HCT116 (cell line): ENCODE measurements at regions not wholly inside any gene's neighbourhood (a gene's known extent, or its start where the extent isn't known, plus 50 kb on each side); places are given as distances from the start of the nearest gene placed in this dataset.

Experiments used
- ATAC-seq: fragments of 200-7000 bp; cut with Tn5 transposase; 2 replicates; pipeline ENCODE4 v1.9.1; 2020; ENCODE audit warnings: mild to moderate bottlenecking, moderate library complexity
- BruUV-seq: library from RNA; stranded (reverse); fragments of 400-500 nt; replicated peaks from 2 replicates; lab custom pipeline; 2021; lab: Mats Ljungman, UMichigan
- CTCF ChIA-PET: fragments of 300-600 bp; sonication (Branson Sonifier 250); formaldehyde crosslinking; loops from one replicate; lab custom pipeline; 2021; ENCODE audit warnings: antibody characterized with exemption; lab: Charles Lee
- POLR2A ChIA-PET: fragments of 300-600, 350-600 bp; sonication (Branson Sonifier 250); formaldehyde crosslinking; loops from one replicate; lab custom pipeline; 2021; ENCODE audit warnings: antibody characterized with exemption; lab: Charles Lee
- RAD21 ChIA-PET, 2 experiments: fragments of 300-600 bp; sonication (Branson Sonifier 250); formaldehyde crosslinking; loops; one replicate each; lab custom pipeline; 2023; ENCODE audit warnings: low total read pairs in 2 of 2; ENCODE audit not compliant: uncharacterized antibody in 2 of 2, unreplicated experiment in 2 of 2, low non-redundant PET in 1 of 2; lab: Charles Lee
- DNase-seq: peaks from one replicate; pipeline ENCODE4 v3.0.0-alpha.2; 2010; ENCODE audit warnings: low read depth, low spot score
- H2AFZ ChIP-seq: fragments of 200-600 bp; shearing (Covaris generic), sonication (generic); 2 replicates; pipeline ENCODE4 v1.6.1; 2017; ENCODE audit warnings: low read depth, mixed run types, mixed read lengths, antibody characterized with exemption, low read length; ENCODE audit not compliant: poor library complexity, severe bottlenecking
- H3K27ac ChIP-seq: 2 replicates; pipeline ENCODE4 v1.5.1; 2012; ENCODE audit warnings: low read depth, low read length
- H3K27me3 ChIP-seq: fragments of 200-600 bp; sonication (generic); 2 replicates; pipeline ENCODE4 v1.6.1; 2016; ENCODE audit warnings: mixed run types, low read length, mixed read lengths; ENCODE audit not compliant: insufficient read depth
- H3K36me3 ChIP-seq, 2 experiments: fragments of 200-500 bp in 1 of 2; fragments of 200-600 bp in 1 of 2; sonication (Bioruptor generic) in 1 of 2; sonication (generic) in 1 of 2; 2 replicates each; pipeline versions ENCODE4 v1.5.1 to v1.6.1; 2014 to 2016; ENCODE audit warnings: low read length in 2 of 2, inconsistent platforms in 1 of 2, mixed read lengths in 1 of 2, mixed run types in 1 of 2; ENCODE audit not compliant: insufficient read depth in 2 of 2, control insufficient read depth in 1 of 2
- H3K4me1 ChIP-seq, 2 experiments: fragments of 200-600 bp in 1 of 2; sonication (generic) in 1 of 2; 2 replicates each; pipeline versions ENCODE4 v1.5.1 to v1.6.1; 2012 to 2017; ENCODE audit warnings: low read length in 2 of 2, inconsistent platforms in 1 of 2, mild to moderate bottlenecking in 1 of 2, mixed read lengths in 1 of 2, mixed run types in 1 of 2, moderate library complexity in 1 of 2; ENCODE audit not compliant: insufficient read depth in 2 of 2, control insufficient read depth in 1 of 2
- H3K4me2 ChIP-seq: fragments of 200-600 bp; sonication (generic); 2 replicates; pipeline ENCODE4 v1.6.1; 2017; ENCODE audit warnings: mixed run types, low read length, mixed read lengths
- H3K4me3 ChIP-seq, 2 experiments: fragments of 200-600 bp in 1 of 2; sonication (generic) in 1 of 2; replicated peaks in 1 of 2; 2 replicates each; pipeline ENCODE4 v1.5.1; 2011 to 2016; ENCODE audit warnings: low read length in 2 of 2, control low read depth in 1 of 2, low read depth in 1 of 2, mild to moderate bottlenecking in 1 of 2, mixed read lengths in 1 of 2, mixed run types in 1 of 2
- H3K79me2 ChIP-seq: fragments of 200-600 bp; sonication (generic); 2 replicates; pipeline ENCODE4 v1.6.1; 2017; ENCODE audit warnings: mild to moderate bottlenecking, mixed run types, low read length, moderate library complexity, mixed read lengths; ENCODE audit not compliant: insufficient read depth
- H3K9ac ChIP-seq: fragments of 200-600 bp; sonication (generic); 2 replicates; pipeline ENCODE4 v1.6.1; 2016; ENCODE audit warnings: low read length, mixed read lengths
- H3K9me2 ChIP-seq: fragments of 200-600 bp; sonication (generic), shearing (Covaris generic); 2 replicates; pipeline ENCODE4 v1.6.1; 2017; ENCODE audit warnings: mixed run types, mild to moderate bottlenecking, moderate library complexity; ENCODE audit not compliant: insufficient read depth
- H3K9me3 ChIP-seq, 2 experiments: fragments of 200-500 bp in 1 of 2; fragments of 200-600 bp in 1 of 2; sonication (Bioruptor generic) in 1 of 2; sonication (generic) in 1 of 2; 2 replicates each; pipeline ENCODE4 v1.6.1; 2014 to 2017; ENCODE audit warnings: low read length in 2 of 2, mixed read lengths in 2 of 2, inconsistent platforms in 1 of 2, low read depth in 1 of 2, mild to moderate bottlenecking in 1 of 2, mixed run types in 1 of 2, moderate library complexity in 1 of 2; ENCODE audit not compliant: control insufficient read depth in 1 of 2, insufficient read depth in 1 of 2
- H4K20me1 ChIP-seq: fragments of 200-600 bp; sonication (generic), shearing (Covaris generic); 2 replicates; pipeline ENCODE4 v1.6.1; 2017; ENCODE audit warnings: mixed run types, mild to moderate bottlenecking, moderate library complexity; ENCODE audit not compliant: insufficient read depth
- CTCF ChIP-seq, 3 experiments: fragments of 200-600 bp in 1 of 3; sonication (generic) in 1 of 3; IDR thresholded peaks in 2 of 3; conservative IDR thresholded peaks in 1 of 3; 2 replicates each; pipeline ENCODE4 v1.5.1; 2012 to 2017; ENCODE audit warnings: low read depth in 2 of 3, low read length in 2 of 3, antibody characterized with exemption in 1 of 3, borderline replicate concordance in 1 of 3, control low read depth in 1 of 3, mild to moderate bottlenecking in 1 of 3, mixed read lengths in 1 of 3, mixed run types in 1 of 3, moderate library complexity in 1 of 3; ENCODE audit not compliant: insufficient read depth in 1 of 3
- ELF1 ChIP-seq: IDR thresholded peaks from 2 replicates; pipeline ENCODE4 v1.6.1; 2012; ENCODE audit warnings: low read depth, borderline replicate concordance
- EZH2 ChIP-seq: fragments of 200-600 bp; sonication (generic); IDR thresholded peaks from 2 replicates; pipeline ENCODE4 v1.6.1; 2017; ENCODE audit warnings: antibody characterized with exemption, mixed run types
- EZH2phosphoT487 ChIP-seq: fragments of 200-600 bp; IDR thresholded peaks from 2 replicates; pipeline ENCODE4 v1.6.1; 2018; ENCODE audit warnings: antibody characterized with exemption, borderline replicate concordance
- FOSL1 ChIP-seq: IDR thresholded peaks from 2 replicates; pipeline ENCODE4 v1.6.1; 2012; ENCODE audit warnings: low read depth
- ZFX ChIP-seq: fragments of 450-650 bp; IDR thresholded peaks from 2 replicates; pipeline ENCODE4 v1.6.1; 2017
- ZNF274 ChIP-seq: fragments of 200-500 bp; sonication (Bioruptor generic); IDR thresholded peaks from 2 replicates; pipeline ENCODE4 v1.6.1; 2014; ENCODE audit warnings: mild to moderate bottlenecking, low read depth, low read length, inconsistent platforms
- intact Hi-C: fragments of 100-400 bp; cut with micrococcal nuclease; formaldehyde crosslinking; loops from 2 replicates; pipeline ENCODE4 v1.10.0; 2022
- TF ChIP-seq, protein P1 (sequence below): IDR thresholded peaks from 2 replicates; pipeline ENCODE4 v1.6.1; 2012; ENCODE audit warnings: low read depth

DNA sequence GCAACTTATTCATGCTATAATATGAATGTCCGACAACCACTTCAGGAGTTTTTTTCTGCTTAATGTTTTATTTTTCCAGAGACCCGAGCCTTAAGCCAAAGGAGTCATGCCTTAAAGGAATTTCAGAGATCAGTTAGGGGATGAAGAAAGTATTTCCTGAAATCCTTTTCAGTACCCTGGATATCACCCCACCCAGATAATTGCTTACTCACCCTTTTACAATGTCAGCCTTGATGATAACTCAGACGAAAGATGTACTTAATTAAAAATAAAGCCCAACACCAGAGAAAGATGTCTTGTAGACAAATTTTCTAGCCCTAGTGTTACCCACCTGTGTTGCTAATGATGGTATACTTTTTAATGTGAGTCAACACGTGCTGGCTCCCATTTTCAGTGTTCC is 124.1 kb downstream of the XCL2 start:
- Histone ChIP-seq H3K9ac (no peak overlapping the region), H3K9me2 (no peaks in the 10 kb centered on the region), H3K79me2 (no peaks in the 10 kb centered on the region), H3K36me3 (no peaks in the 10 kb centered on the region), H3K4me1 (peaks cover 10 to 13% of the 10 kb centered on the region in 2 experiments), H3K4me3 (no peak overlapping the region), H2AFZ (peak overlapping the region; percentile 64), H3K27me3 (no peaks in the 10 kb centered on the region), H4K20me1 (no peaks in the 10 kb centered on the region), H3K27ac (peak overlapping the region; percentile 42; the same call in 1 of the 2 replicates), H3K9me3 (no peaks in the 10 kb centered on the region), H3K4me2 (peak overlapping the region; percentile 43)
- intact Hi-C loops = no loop called here
- BruUV-seq = no TSS peak
- no peak for DNase-seq
- CTCF ChIA-PET = no interaction called here
- no peak; the same call in 1 of the 2 replicates for ATAC-seq
- RAD21 ChIA-PET = no interaction called here
- POLR2A ChIA-PET = no interaction called here
- TF ChIP-seq, protein P1, sequence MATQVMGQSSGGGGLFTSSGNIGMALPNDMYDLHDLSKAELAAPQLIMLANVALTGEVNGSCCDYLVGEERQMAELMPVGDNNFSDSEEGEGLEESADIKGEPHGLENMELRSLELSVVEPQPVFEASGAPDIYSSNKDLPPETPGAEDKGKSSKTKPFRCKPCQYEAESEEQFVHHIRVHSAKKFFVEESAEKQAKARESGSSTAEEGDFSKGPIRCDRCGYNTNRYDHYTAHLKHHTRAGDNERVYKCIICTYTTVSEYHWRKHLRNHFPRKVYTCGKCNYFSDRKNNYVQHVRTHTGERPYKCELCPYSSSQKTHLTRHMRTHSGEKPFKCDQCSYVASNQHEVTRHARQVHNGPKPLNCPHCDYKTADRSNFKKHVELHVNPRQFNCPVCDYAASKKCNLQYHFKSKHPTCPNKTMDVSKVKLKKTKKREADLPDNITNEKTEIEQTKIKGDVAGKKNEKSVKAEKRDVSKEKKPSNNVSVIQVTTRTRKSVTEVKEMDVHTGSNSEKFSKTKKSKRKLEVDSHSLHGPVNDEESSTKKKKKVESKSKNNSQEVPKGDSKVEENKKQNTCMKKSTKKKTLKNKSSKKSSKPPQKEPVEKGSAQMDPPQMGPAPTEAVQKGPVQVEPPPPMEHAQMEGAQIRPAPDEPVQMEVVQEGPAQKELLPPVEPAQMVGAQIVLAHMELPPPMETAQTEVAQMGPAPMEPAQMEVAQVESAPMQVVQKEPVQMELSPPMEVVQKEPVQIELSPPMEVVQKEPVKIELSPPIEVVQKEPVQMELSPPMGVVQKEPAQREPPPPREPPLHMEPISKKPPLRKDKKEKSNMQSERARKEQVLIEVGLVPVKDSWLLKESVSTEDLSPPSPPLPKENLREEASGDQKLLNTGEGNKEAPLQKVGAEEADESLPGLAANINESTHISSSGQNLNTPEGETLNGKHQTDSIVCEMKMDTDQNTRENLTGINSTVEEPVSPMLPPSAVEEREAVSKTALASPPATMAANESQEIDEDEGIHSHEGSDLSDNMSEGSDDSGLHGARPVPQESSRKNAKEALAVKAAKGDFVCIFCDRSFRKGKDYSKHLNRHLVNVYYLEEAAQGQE = peak; percentile 27
- no peak for TF ChIP-seq ZFX
- no peak for TF ChIP-seq EZH2
- no peak for TF ChIP-seq CTCF (IDR thresholded peaks at IDR 0.05 in 2 of 3, conservative IDR thresholded peaks at IDR 0.05 in 1 of 3; ENCODE audit: borderline replicate concordance in 1 of 3, insufficient read depth in 1 of 3, low read depth in 2 of 3, low read length in 2 of 3)
- no peak for TF ChIP-seq EZH2phosphoT487
- TF ChIP-seq ZNF274 = no peak
- TF ChIP-seq ELF1 = no peak
- TF ChIP-seq FOSL1 = no peak; the same call in 1 of the 2 replicates
